Dermis blood vessel endothelial cell (primary cell): ENCODE measurements at regions not wholly inside any gene's neighbourhood (a gene's known extent, or its start where the extent isn't known, plus 50 kb on each side); places are given as distances from the start of the nearest gene placed in this dataset.

ENCODE experiments used
- DNase-seq: peaks from one replicate; pipeline ENCODE4 v3.0.0; 2010

DNA sequence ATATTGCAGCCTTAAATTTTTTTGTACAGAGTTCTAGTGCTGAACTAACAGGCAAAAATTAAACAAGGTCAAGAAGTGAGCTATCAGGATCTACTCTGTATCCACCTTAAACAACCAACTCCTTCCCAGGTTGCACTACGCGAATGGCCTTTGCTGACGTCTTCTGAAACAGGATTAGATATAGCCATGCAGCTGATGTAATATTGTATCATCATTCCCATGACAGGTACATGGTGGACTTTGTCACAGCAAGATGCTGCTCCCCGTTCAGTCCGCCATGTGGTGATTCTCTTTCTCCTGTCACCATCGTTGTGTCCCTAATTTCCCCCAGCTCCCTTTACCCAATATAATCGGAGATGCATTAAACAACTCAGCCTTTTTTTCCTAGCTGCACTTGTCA lies 328.9 kb downstream of the DEPDC1B start:
- no peak for DNase-seq

DNA sequence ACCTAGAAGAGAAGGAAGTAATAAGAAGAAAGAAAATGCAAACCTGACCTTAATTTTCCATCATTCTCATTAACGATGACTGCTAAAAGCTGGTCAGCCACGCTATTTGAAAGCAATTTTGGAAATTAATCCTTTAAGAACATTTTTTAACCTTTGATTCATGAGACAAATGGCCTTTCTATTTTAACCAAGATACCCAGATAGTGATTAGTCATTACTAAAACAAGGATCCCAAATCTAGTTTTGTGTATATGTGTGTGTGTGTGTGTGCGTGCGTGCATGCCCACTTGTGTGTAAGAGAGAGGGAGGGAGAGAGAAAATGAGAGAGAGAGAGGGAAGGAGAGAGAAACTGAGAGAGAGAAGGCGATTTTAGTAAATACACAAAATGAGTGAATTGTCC lies 329.5 kb downstream of the DEPDC1B start:
- DNase-seq: no peak

DNA sequence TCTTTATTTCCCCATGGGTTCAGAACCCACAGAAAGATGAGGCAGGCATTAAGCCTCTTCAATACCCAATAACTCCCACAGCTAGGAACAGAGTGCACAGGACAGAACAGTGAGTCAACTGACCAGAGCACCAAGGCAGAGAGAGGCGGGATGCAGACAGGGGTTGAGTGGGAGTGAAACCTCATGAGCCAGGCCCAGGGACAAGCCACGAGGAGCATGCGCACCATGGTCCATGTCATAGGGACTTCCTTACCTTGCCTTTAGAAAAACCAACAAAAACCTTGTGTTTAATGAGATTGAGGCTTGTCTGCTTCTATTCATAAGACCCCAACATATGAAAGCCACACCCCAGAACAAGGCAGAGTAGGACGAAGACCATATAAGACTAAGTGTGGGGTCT lies 330.6 kb downstream of the DEPDC1B start:
- no peak for DNase-seq

DNA sequence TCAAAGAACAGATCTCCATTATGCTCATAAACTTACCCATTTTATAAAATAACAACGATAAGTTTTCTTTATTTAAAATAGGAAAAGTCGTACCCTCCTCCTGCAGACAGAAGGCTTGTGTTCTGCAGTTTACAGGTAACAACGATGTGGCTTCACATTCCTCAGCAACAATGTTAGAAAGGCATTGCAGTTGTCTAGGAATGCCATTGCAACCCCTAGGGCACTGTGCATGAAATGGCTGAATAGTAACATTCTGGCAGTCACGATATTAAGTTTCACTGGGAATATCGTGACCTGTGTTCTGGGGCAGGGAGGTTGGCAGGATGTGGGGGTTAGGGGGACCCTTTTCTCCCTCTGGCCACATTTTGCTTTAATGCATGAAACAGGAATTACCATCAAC lies 331.9 kb downstream of the DEPDC1B start:
- no peak for DNase-seq

DNA sequence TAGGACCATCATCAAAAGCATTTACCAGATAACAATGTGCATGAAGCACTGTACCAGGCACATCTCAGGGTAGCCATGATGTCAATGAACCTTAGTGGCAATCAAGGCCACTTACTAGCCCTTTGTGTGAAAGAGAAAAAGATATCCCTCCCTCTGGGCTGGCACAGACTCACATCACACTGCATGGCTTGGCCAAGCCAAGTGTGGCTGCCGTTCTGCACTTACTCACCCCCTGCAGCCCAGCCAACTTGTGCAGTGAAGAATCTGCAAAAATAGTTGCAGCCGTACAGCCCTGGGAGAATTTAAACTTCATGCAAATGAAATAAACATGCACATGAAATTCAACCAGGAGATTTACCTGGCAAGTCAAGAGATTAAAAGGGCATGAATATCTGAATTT lies 333.5 kb downstream of the DEPDC1B start:
- DNase-seq: no peak

DNA sequence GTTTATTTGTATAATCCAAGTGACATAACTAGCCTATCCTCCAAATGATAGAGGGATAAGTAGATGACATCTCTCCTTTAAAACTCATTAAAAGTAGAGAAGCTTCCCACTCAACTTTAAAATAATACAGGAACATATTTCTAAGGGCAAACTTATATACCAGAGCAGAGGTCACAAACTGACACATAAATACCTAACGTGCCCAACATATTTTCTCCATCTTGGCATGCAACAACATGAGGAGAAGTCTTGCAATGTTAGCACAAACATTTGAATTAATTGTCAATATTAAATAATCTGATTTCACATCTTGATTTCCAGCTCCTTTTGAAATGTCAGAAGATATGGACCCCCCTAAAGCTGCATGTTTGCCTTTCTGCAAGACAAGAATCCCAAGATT lies 335.0 kb downstream of the DEPDC1B start:
- DNase-seq: no peak

DNA sequence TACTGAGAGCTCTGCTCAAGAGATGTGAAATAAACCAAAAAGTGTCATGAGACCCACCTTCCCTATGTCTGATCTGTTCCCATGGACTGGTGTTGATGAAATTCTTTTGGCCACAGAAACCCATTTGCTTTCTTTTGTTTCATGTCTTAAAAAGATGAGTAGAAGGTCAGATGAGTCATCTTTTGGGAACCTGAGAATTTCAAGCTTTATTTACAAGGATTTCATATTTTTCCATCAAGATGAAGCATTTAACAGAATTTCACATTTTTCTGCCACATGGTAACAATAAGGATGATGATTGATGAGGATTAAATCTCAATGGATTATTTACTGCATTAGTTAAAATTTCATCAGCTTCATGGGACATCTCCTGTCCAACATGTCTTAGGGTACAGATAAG lies 337.8 kb downstream of the DEPDC1B start:
- no peak for DNase-seq

DNA sequence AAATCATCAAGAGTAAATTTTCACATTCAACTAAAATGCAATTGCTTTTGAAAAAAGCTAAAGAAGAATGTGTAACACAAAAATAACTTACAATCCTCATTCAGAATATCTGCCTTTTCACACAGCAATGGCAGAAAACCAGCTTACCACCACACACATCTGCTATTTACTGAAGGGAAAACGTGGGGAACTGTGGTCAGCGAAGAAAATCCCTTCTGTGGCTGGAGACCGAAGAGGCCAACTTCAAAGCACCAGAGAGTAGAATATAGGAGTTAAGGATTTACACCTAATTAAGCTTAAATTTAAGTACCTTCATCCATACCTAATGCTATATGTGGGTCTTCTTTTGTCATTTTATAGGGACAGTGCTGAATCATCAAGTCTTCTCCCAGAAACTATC lies 339.6 kb downstream of the DEPDC1B start:
- DNase-seq: no peak

DNA sequence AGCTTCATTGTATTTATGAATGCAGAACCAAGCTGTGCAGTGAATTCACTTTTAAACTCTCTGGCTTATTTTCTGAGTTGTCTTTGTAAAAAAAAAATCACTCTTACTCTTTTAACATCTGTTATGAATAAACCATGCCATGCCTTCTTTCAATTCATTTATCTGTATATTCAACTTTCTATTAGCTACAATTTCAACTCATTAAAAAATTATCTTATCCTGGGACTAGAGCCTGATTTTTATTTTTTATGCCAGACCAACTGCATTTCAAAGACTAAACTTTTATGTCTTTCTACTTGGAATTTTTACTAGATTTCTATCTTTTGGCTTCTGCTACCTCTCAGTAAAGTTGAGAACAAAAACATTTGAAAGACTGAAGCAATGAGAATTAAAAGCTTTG lies 342.7 kb downstream of the DEPDC1B start:
- no peak for DNase-seq

DNA sequence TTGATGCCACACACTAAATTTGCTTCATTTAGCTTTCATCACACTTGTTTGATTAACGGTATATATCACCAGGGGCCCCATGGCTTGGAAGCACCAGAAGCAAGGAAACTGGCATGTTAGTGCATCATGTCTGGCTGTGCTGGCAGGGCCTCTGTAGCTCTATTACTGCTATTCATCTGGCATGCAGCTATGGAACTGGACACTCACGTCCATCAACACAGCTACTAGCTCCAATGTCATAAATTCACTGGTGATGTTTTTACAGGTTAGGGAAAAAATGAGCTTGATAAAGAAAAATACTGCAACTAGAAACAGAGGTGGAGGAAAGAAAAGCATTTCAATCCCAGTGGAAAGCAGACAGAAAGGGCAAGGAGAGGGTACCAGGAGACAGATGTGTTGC lies 343.2 kb downstream of the DEPDC1B start:
- no peak for DNase-seq

DNA sequence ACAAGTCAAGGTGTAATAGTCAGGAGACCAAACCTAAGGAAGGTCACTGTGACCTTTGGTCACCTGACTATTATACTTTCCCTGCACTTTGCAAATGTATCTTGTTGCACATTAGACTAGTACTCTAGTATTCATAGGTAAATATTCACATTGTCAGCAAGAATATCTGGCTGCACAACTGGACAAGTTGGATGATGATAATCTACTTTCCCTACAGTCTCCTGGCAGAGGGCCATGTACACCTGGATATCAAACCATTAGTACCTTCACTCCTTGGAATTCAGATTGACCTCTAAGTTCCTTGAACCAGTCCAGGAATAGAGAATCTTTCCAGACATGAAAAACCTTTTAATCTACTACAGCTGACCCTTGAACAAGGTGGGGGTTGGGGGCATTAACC lies 344.8 kb downstream of the DEPDC1B start:
- DNase-seq: no peak

DNA sequence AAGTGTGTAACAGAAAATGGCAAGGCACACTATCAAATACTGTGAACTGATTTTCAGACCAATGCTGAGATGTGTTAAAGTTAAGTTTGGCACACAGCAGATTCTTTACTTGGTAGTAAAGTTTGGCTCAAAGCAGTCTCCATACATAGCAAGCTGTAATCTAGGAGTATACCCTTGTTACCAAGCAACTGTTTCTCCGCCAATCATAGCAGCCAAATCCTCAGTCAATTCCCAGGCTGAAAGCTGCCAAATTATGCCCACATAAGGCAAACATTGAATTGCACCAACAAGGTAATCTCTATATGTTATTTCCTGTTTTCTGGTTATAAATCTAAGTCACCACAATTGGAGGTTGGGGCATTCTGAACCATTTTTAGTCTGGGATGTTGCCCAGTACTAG lies 345.7 kb downstream of the DEPDC1B start:
- no peak for DNase-seq

DNA sequence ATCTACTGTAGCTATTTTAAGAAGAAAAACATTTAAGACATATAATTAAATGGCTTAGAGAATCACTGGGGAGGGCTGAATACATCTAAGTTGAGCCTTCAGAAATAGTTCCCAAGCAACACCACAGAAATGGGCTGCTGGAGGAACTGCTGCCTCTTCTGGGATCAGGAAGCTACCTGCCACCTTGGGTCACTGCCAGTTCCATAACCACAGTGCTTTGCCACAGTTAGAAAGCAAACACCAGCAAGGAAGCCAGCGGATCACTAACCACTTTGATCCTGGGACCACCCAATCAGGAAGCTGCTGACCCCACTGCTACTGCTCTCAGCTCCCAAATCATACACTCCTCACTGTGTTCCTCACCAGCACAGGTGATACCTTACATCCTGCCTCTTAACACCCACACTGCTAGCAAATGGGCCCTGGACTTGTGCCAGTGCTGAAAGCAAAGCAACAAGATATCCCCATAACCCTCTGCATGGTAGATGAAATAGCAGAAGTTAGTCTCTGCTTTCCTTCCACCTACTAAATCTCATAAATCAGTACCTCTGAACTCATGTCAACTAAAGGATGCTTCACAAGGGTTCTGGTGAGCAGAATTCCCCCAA lies 346.9 kb downstream of the DEPDC1B start:
- DNase-seq: no peak

DNA sequence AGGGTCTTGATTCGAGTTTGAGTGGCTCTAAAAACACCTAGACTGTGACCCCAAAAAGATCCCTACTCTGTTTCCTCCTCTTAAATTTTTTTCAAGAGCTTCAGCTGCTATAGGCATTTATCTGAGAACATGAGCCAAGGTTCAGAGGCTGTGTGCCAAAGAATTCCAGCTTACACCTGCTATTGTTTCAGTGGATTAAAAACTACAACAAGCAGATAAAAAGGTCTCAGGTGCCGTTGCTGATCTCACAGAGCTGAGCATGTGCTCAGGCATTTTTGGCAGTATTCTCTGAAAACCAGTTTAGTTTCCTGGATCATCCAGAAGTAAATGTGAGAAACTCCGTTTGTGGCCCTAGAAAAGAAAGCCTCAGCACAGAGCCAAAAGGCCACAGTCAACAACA lies 349.2 kb downstream of the DEPDC1B start:
- no peak for DNase-seq

DNA sequence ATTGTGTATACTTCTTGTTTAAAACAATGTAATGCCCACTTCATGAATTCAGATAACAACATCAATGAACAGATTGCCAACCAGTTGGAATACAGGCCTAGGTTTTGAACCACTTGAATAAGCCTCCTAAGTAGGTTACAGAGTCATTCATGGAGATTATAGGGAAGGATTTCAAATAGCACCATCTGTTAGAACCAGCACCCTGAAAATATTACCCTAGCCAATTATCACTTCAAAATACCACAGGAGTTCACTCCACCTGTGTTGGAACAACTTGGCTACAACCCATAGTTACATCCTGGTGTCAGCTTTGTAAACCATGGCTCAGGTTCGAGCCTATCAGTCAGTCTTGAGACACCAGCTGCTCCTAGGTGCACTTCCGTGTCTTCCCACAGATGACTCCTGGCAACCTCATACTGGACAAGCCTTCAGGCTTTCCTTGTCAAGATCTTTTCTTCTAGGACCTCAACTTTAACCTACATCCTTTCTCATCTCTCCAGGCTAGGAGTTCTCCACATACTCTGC lies 350.0 kb downstream of the DEPDC1B start:
- no peak for DNase-seq

DNA sequence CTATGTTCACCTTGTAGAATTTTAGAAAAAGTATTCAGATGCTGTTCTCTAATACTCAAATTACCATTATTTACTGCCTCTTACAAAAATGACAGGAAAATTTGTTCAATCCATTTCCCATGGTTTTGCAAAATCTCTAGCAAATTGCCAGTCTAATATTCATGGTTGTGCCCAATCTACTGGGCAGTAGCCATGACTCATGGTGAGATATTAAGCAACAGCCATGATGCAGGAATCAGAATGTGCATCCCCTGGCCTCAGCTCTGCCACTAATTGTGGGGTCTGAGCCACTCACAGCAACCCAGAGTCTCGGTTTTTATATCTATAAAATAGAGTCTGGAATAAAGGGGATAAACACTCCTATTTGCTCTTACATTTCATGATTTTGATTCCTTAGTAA lies 353.6 kb downstream of the DEPDC1B start:
- no peak for DNase-seq

DNA sequence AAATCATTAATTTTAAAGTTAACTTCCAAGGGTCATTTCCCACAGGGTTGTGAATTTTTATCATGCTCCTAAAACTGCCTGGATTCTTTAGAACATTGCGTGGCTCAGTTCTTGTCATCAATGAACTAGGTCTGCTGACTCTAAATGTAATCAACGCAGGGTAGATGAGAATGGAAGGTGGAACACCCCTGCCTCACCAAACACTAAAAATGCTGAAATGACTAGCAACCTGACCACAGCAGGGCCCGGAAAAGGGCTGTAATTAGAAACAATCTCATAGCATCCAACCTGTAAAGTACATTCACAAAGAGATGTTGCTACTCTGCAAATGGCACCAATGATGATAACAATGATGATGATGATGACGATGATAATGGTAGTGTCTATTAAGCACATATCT lies 356.9 kb downstream of the DEPDC1B start:
- DNase-seq: no peak

DNA sequence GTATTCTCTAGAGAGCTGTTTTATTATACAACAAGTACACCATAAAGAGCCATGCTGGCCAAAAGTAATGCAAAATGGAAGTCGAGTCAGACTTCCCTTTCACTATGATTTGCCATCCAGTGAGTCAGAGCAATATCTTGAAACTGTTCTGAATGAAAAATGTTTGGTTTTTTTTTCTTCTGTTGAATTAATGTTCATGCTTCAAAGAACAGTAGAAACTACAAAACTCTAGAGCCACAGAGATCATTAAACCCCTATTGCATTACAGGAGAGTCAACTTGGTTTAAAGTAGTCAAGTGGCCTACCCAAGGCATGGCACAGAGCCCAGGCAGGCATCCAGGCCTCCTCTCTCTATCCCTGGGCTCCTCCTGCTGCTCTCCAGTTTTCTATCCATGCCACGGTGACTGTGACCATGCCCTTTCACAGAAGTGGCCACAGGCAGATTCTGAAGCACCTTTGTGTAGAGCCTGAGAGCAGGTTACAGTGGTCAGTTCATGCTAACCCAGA lies 358.9 kb downstream of the DEPDC1B start:
- DNase-seq: no peak

DNA sequence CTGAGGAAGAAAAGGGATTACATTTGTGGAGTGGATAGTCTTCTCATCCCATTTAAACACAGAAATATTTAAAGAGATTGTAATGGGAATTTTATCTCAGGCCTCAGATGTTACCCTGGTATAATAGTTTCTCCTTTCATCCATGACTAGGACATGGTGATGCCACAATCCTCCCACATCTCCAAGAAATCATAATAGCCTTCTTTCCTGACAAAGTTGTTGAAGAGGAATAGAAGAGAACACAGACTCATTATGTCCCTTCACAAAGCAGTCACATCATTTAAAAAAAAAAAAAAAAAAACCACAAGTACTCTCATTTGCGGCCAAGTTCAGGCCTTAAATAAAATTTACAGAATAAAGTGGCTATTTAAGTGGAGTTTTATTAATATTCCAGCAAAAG lies 359.6 kb downstream of the DEPDC1B start:
- no peak for DNase-seq

DNA sequence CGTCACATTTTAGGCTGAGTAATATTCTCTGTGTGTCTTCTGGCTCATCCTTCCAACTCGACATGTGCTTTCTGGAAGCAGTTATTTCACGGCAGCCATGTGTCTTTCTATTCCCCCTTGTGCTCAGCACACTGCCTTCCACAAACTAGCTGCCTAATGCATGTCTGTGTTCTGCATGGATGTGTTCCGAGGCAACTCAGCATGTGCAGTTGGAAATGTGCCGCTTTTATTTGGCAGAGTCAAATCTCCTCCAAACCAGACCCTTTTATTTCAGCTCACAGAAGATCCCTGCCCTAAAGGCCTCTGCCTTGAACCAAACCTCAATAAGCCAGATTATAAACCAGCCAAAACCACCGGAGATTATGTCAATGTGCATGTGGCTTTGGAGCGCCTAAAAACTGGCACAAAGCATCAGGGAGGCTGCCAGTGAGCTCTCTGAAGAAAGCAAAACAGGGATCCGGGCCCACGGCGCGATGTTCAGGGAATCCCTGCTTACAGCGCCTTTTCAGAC lies 360.2 kb downstream of the DEPDC1B start:
- no peak for DNase-seq

DNA sequence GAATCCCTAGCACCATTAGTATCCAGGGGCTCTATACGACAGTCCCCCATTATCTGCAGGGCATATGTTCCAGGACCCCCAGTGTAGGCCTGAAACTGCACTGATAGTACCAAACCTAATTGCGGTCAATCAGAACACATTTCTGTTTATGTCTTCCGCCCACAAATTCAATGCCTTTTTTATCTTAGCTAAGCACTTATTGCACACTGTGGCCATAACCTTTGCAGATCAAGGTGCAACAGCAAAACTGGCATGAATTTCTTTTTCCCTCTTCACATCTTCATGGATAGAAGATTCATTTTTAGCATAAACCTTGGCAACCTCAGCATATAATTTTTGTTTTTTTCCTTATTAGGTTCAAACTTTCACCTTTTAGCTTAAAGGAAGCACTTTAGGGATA lies 361.1 kb downstream of the DEPDC1B start:
- no peak for DNase-seq

DNA sequence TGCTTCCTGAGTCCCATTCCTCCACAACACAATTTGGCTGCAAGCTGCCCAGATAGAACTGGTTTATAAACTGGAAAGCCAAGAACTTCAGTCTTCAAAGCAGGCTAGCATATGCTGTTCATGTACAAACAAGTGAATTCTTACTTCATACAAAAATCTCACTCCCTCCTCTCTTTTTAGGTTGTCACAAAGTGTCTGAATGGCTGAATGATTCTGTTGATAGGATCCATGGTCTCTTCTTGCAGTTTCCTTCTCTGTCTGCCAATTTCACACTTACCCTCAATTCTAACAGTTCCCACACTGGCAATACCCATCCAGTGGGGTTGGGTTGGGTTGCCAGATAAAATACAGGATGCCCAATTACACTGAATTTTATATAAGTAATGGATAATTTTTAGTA lies 363.5 kb downstream of the DEPDC1B start:
- no peak for DNase-seq

DNA sequence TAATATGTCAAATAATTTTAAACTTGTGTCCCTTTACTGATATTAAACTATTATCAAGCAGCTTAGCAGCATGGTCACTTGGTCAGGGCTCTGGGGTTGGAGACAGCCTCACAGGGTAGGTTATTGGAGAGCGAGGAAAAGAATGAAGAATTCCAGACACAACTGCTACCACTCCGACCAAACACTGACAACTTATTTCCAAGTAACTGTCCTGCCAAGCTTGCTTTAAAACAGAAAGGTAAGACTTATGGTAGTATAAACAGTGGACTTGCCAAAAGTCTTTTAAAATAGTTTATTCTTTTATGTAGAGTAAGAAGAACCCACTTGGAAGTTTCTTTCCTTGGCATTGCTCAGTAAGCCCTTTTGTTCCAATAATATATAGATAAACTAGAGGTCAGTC lies 364.1 kb downstream of the DEPDC1B start:
- no peak for DNase-seq

DNA sequence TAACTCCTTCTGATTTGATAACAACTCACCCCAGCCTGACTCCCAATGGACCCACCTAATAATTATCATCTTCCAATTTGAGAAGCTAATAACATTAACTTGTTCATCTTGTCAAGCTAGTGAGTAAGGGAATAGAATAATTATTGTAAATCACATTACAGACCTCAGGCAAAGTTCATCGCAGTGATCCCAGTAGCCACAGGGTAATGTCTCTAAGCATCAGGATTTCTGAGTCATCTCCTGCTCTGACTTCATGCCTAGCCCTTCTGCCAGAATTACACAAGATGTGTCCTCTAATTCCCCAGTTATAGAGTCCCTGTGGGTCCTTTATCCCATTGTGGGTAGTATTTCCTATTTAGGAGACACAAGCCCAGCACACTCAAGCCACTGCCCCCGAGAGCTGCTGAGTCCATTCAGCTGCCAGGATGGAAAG lies 365.7 kb downstream of the DEPDC1B start:
- DNase-seq: no peak

DNA sequence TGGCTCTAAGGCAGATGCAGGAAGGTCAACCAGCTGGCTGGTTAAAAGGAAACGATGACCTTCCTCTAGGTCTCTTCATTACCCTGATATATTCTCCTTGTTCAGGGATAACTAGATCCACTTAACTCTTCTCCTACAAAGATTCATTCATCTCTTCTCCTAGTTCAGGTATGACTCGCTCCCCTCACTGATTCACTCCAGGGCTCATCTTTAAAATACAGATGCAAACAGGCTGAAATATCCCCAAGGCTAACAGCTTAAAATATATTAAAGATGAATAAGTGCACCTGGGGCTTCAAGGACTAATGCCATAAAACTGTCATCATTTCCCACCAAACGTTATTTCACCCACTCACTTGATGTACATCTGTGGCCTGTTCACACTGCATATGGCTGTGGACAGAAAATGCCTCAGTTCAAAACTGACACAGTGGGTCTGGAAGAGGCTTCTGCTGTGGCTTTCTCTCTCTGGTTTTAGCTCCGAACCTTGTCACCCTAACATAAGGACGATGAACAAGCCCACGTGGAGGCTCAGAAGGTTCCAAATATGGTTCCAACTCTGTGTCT lies 366.9 kb downstream of the DEPDC1B start:
- no peak for DNase-seq
